HEK293 (cell line): ENCODE measurements at regions not wholly inside any gene's neighbourhood (a gene's known extent, or its start where the extent isn't known, plus 50 kb on each side); places are given as distances from the start of the nearest gene placed in this dataset.

Experiments
- CTCF ChIA-PET: fragments of 350-600 bp; formaldehyde crosslinking; extraction: SDS; loops from one replicate; lab custom pipeline; 2021; ENCODE audit warnings: antibody characterized with exemption; lab: Yijun Ruan, JAX
- POLR2A ChIA-PET: fragments of 300-600 bp; formaldehyde crosslinking; extraction: SDS; loops from one replicate; lab custom pipeline; 2020; ENCODE audit warnings: antibody characterized with exemption, inconsistent platforms; lab: Yijun Ruan, JAX
- H3K27ac ChIP-seq: fragments of 200-500 bp; sonication (Bioruptor generic); 2 replicates; pipeline ENCODE4 v1.5.1; 2014; ENCODE audit warnings: low read depth, low read length, control low read depth, inconsistent platforms; ENCODE audit errors: extremely low read depth
- H3K36me3 ChIP-seq, 2 experiments: fragments of 200-500 bp in 1 of 2; sonication (Bioruptor generic) in 1 of 2; 1 replicate in 1 of 2; 2 replicates in 1 of 2; pipeline ENCODE4 v1.5.1; 2014 to 2017; ENCODE audit warnings: inconsistent platforms in 2 of 2, low read length in 2 of 2; ENCODE audit not compliant: control insufficient read depth in 2 of 2, insufficient read depth in 1 of 2
- H3K4me1 ChIP-seq: fragments of 200-500 bp; sonication (Bioruptor generic); 2 replicates; pipeline ENCODE4 v1.5.1; 2014; ENCODE audit warnings: mild to moderate bottlenecking, low read length, inconsistent platforms; ENCODE audit not compliant: control insufficient read depth, insufficient read depth
- H3K4me3 ChIP-seq: 2 replicates; pipeline ENCODE4 v1.5.1; 2011; ENCODE audit warnings: low read depth, mild to moderate bottlenecking, control low read depth, low read length, moderate library complexity
- H3K9me3 ChIP-seq: fragments of 200-500 bp; sonication (Bioruptor generic); 2 replicates; pipeline ENCODE4 v1.5.1; 2014; ENCODE audit warnings: low read depth, low read length, inconsistent platforms; ENCODE audit not compliant: control insufficient read depth, insufficient read depth
- ATF2 ChIP-seq: fragments of 450-650 bp; formaldehyde crosslinking; IDR thresholded peaks from 2 replicates; pipeline ENCODE4 v1.5.1; 2016; ENCODE audit warnings: missing biosample characterization, missing genetic modification characterization, low read depth
- EGR2 ChIP-seq: fragments of 450-650 bp; formaldehyde crosslinking; IDR thresholded peaks from 2 replicates; pipeline ENCODE4 v1.5.1; 2016; ENCODE audit warnings: low read depth, missing biosample characterization, missing genetic modification characterization
- GLIS2 ChIP-seq: fragments of 450-650 bp; formaldehyde crosslinking; IDR thresholded peaks from 2 replicates; pipeline ENCODE4 v1.5.1; 2016; ENCODE audit warnings: missing biosample characterization, missing genetic modification characterization
- HOXC10 ChIP-seq: sonication (generic); formaldehyde crosslinking; IDR thresholded peaks from 2 replicates; pipeline ENCODE4 v1.8.1; 2023; ENCODE audit warnings: mild to moderate bottlenecking, missing genetic modification reagents
- OVOL3 ChIP-seq: fragments of 450-650 bp; formaldehyde crosslinking; IDR thresholded peaks from 2 replicates; pipeline ENCODE4 v1.5.1; 2016; ENCODE audit warnings: missing biosample characterization, missing genetic modification characterization
- TCF7L2 ChIP-seq: IDR thresholded peaks from 2 replicates; pipeline ENCODE4 v1.6.1; 2011; ENCODE audit warnings: low read depth, mild to moderate bottlenecking, inconsistent platforms, low read length, moderate library complexity, borderline replicate concordance
- YY1 ChIP-seq: fragments of 450-650 bp; formaldehyde crosslinking; IDR thresholded peaks from 2 replicates; pipeline ENCODE4 v1.5.1; 2018; ENCODE audit warnings: missing biosample characterization, missing genetic modification characterization
- ZBTB48 ChIP-seq: fragments of 450-650 bp; formaldehyde crosslinking; IDR thresholded peaks from 2 replicates; pipeline ENCODE4 v1.5.1; 2016; ENCODE audit warnings: missing biosample characterization, missing genetic modification characterization
- ZEB2 ChIP-seq: fragments of 450-650 bp; formaldehyde crosslinking; IDR thresholded peaks from 2 replicates; pipeline ENCODE4 v1.5.1; 2016; ENCODE audit warnings: missing biosample characterization, missing genetic modification characterization
- ZFHX2 ChIP-seq: fragments of 450-650 bp; formaldehyde crosslinking; conservative IDR thresholded peaks from 2 replicates; pipeline ENCODE4 v1.5.1; 2016; ENCODE audit warnings: missing biosample characterization, missing genetic modification characterization
- ZNF114 ChIP-seq: fragments of 450-650 bp; formaldehyde crosslinking; IDR thresholded peaks from 2 replicates; pipeline ENCODE4 v1.5.0; 2017; ENCODE audit warnings: missing biosample characterization, missing genetic modification characterization
- ZNF202 ChIP-seq: fragments of 450-650 bp; formaldehyde crosslinking; IDR thresholded peaks from 2 replicates; pipeline ENCODE4 v1.5.1; 2016; ENCODE audit warnings: missing biosample characterization, missing genetic modification characterization, borderline replicate concordance
- ZNF214 ChIP-seq: fragments of 450-650 bp; formaldehyde crosslinking; IDR thresholded peaks from 2 replicates; pipeline ENCODE4 v1.5.1; 2017; ENCODE audit warnings: missing biosample characterization, mild to moderate bottlenecking, missing genetic modification characterization, borderline replicate concordance
- ZNF223 ChIP-seq: fragments of 450-650 bp; formaldehyde crosslinking; IDR thresholded peaks from 2 replicates; pipeline ENCODE4 v1.5.1; 2016; ENCODE audit warnings: missing biosample characterization, missing genetic modification characterization
- ZNF24 ChIP-seq: fragments of 450-650 bp; formaldehyde crosslinking; IDR thresholded peaks from 2 replicates; pipeline ENCODE4 v1.5.1; 2016; ENCODE audit warnings: missing biosample characterization, missing genetic modification characterization
- ZNF335 ChIP-seq: fragments of 450-650 bp; formaldehyde crosslinking; conservative IDR thresholded peaks from 2 replicates; pipeline ENCODE4 v1.5.1; 2016; ENCODE audit warnings: missing biosample characterization, missing genetic modification characterization
- ZNF37A ChIP-seq: fragments of 450-650 bp; IDR thresholded peaks from 2 replicates; pipeline ENCODE4 v1.5.1; 2018; ENCODE audit warnings: missing biosample characterization, missing genetic modification characterization
- ZNF404 ChIP-seq: fragments of 450-650 bp; formaldehyde crosslinking; IDR thresholded peaks from 2 replicates; pipeline ENCODE4 v1.5.1; 2017; ENCODE audit warnings: missing biosample characterization, missing genetic modification characterization
- ZNF529 ChIP-seq: fragments of 450-650 bp; formaldehyde crosslinking; IDR thresholded peaks from 2 replicates; pipeline ENCODE4 v1.5.1; 2017; ENCODE audit warnings: missing genetic modification characterization, missing biosample characterization; ENCODE audit not compliant: insufficient replicate concordance
- ZNF560 ChIP-seq: fragments of 450-650 bp; formaldehyde crosslinking; IDR thresholded peaks from 2 replicates; pipeline ENCODE4 v1.5.1; 2017; ENCODE audit warnings: missing biosample characterization, missing genetic modification characterization, borderline replicate concordance
- ZNF600 ChIP-seq: fragments of 450-650 bp; formaldehyde crosslinking; IDR thresholded peaks from 2 replicates; pipeline ENCODE4 v1.5.1; 2016; ENCODE audit warnings: missing biosample characterization, missing genetic modification characterization
- ZNF626 ChIP-seq: fragments of 450-650 bp; sonication (Bioruptor Pico); formaldehyde crosslinking; IDR thresholded peaks from 2 replicates; pipeline ENCODE4 v1.5.1; 2018; ENCODE audit warnings: missing biosample characterization, missing genetic modification characterization, inconsistent platforms
- ZNF664 ChIP-seq: fragments of 450-650 bp; formaldehyde crosslinking; IDR thresholded peaks from 2 replicates; pipeline ENCODE4 v1.5.1; 2016; ENCODE audit warnings: missing biosample characterization, missing genetic modification characterization
- ZNF701 ChIP-seq: fragments of 450-650 bp; formaldehyde crosslinking; IDR thresholded peaks from 2 replicates; pipeline ENCODE4 v1.5.1; 2016; ENCODE audit warnings: missing biosample characterization, missing genetic modification characterization
- ZNF707 ChIP-seq: fragments of 450-650 bp; formaldehyde crosslinking; IDR thresholded peaks from 2 replicates; pipeline ENCODE4 v1.5.1; 2016; ENCODE audit warnings: missing biosample characterization, missing genetic modification characterization
- ZNF777 ChIP-seq: fragments of 450-650 bp; formaldehyde crosslinking; IDR thresholded peaks from 2 replicates; pipeline ENCODE4 v1.5.1; 2017; ENCODE audit warnings: missing biosample characterization, missing genetic modification characterization, borderline replicate concordance
- ZNF843 ChIP-seq: fragments of 450-650 bp; formaldehyde crosslinking; IDR thresholded peaks from 2 replicates; pipeline ENCODE4 v1.5.1; 2016; ENCODE audit warnings: missing biosample characterization, missing genetic modification characterization
- ZSCAN23 ChIP-seq: fragments of 450-650 bp; formaldehyde crosslinking; IDR thresholded peaks from 2 replicates; pipeline ENCODE4 v1.5.1; 2016; ENCODE audit warnings: missing biosample characterization, missing genetic modification characterization
- TF ChIP-seq, protein P1 (sequence below): fragments of 450-650 bp; IDR thresholded peaks from 2 replicates; pipeline ENCODE4 v1.5.1; 2018; ENCODE audit warnings: missing biosample characterization, mild to moderate bottlenecking, missing genetic modification characterization
- TF ChIP-seq, protein P2 (sequence below): fragments of 450-650 bp; formaldehyde crosslinking; IDR thresholded peaks from 2 replicates; pipeline ENCODE4 v1.5.1; 2017; ENCODE audit warnings: missing biosample characterization, missing genetic modification characterization

DNA sequence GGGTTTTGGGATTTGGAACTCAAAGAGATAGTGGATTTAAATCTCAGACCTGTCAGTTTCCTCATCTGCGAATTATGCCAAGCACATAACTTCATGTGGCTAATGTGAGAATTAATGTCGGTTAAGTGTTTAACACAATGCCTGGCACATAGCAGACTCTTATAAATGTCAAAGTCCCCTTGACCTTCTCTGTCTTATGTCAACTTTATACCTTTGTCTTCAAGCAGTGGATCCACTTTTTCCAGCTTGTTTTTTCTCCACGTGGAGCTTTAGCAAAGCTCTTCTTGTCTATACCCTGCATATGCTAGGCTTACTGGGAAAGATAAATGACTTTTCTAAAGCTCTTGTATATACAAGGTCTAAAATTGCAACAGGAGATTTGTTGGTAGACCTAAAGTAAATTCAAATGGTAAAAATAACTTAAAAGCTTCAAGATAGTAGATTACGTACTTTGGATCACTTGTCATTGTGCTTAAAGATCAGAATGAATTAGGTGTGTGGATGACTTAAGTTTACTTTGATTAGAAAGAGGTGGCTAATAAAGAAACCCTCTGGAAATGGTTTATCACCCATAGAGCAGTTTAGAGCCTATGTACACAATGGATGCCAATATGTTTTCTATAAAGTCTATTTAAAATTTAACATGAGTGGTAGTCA, 318.3 kb upstream of the SORL1-AS1 start:
- ChIA-PET POLR2A (no interaction called here), CTCF (no interaction called here)
- TF ChIP-seq ZNF600 (tag by site-specific recombination), result no peak
- Histone ChIP-seq H3K36me3 (no peaks in the 10 kb centered on the region), H3K4me1 (no peaks in the 10 kb centered on the region), H3K27ac (no peak overlapping the region), H3K4me3 (no peak overlapping the region), H3K9me3 (no peaks in the 10 kb centered on the region)

- no peak for TF ChIP-seq ZNF664 (tag by site-specific recombination)
- TF ChIP-seq ZNF701 (tag by site-specific recombination), result no peak
- no peak for TF ChIP-seq TCF7L2
- TF ChIP-seq GLIS2 (tag by site-specific recombination), result no peak
- TF ChIP-seq ZNF626 (tag by site-specific recombination), result no peak
- no peak for TF ChIP-seq ZNF214 (tag by site-specific recombination)
- TF ChIP-seq ATF2 (tag by site-specific recombination), result no peak
- no peak for TF ChIP-seq ZNF335
- TF ChIP-seq ZNF707 (tag by site-specific recombination), result no peak
- no peak for TF ChIP-seq ZBTB48 (tag by site-specific recombination)
- POLR2A ChIA-PET, result no interaction called here
- Histone ChIP-seq H3K9me3 (no peaks in the 10 kb centered on the region), H3K36me3 (no peaks in the 10 kb centered on the region), H3K4me1 (no peaks in the 10 kb centered on the region), H3K4me3 (no peak overlapping the region), H3K27ac (no peak overlapping the region)
- CTCF ChIA-PET, result no interaction called here
Measured at GRCh38 chr11:121769191-121769590, 316.4 kb upstream of the SORL1-AS1 start.

GRCh38 chr11:121767433-121767832, 314.7 kb upstream of the SORL1-AS1 start:
- POLR2A ChIA-PET, result no interaction called here
- Histone ChIP-seq H3K27ac (no peak overlapping the region), H3K4me1 (no peaks in the 10 kb centered on the region), H3K4me3 (no peak overlapping the region), H3K9me3 (no peaks in the 10 kb centered on the region), H3K36me3 (no peaks in the 10 kb centered on the region)
- CTCF ChIA-PET, result interaction anchor here (0.9 kb wide), 1 partner anchor 162 kb away, joined by 3 read pairs; no protein-coding TSS in a partner anchor
- no peak for TF ChIP-seq YY1 (tag by site-specific recombination)
- no peak for TF ChIP-seq ZNF560 (tag by site-specific recombination)
- TF ChIP-seq ZNF701 (tag by site-specific recombination), result no peak
- no peak for TF ChIP-seq ZNF404 (tag by site-specific recombination)
- TF ChIP-seq ZNF24, result no peak
- no peak for TF ChIP-seq ZNF529 (tag by site-specific recombination)
- no peak for TF ChIP-seq ZEB2 (tag by site-specific recombination)
- no peak for TF ChIP-seq ZNF114 (tag by site-specific recombination)
- no peak for TF ChIP-seq OVOL3
- TF ChIP-seq ZNF202, result no peak
- TF ChIP-seq, protein P1, sequence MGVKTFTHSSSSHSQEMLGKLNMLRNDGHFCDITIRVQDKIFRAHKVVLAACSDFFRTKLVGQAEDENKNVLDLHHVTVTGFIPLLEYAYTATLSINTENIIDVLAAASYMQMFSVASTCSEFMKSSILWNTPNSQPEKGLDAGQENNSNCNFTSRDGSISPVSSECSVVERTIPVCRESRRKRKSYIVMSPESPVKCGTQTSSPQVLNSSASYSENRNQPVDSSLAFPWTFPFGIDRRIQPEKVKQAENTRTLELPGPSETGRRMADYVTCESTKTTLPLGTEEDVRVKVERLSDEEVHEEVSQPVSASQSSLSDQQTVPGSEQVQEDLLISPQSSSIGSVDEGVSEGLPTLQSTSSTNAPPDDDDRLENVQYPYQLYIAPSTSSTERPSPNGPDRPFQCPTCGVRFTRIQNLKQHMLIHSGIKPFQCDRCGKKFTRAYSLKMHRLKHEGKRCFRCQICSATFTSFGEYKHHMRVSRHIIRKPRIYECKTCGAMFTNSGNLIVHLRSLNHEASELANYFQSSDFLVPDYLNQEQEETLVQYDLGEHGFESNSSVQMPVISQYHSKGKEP (tag by site-specific recombination), result no peak
- no peak for TF ChIP-seq ZSCAN23 (tag by site-specific recombination)
- TF ChIP-seq EGR2, result no peak
- TF ChIP-seq ZNF223, result no peak
- no peak for TF ChIP-seq HOXC10 (CRISPR knock-in tag)
- TF ChIP-seq, protein P2, sequence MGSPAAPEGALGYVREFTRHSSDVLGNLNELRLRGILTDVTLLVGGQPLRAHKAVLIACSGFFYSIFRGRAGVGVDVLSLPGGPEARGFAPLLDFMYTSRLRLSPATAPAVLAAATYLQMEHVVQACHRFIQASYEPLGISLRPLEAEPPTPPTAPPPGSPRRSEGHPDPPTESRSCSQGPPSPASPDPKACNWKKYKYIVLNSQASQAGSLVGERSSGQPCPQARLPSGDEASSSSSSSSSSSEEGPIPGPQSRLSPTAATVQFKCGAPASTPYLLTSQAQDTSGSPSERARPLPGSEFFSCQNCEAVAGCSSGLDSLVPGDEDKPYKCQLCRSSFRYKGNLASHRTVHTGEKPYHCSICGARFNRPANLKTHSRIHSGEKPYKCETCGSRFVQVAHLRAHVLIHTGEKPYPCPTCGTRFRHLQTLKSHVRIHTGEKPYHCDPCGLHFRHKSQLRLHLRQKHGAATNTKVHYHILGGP (tag by site-specific recombination), result no peak
- no peak for TF ChIP-seq ZNF37A (tag by site-specific recombination)
- TF ChIP-seq ZNF777, result no peak
- no peak for TF ChIP-seq ZFHX2
- no peak for TF ChIP-seq ZNF843 (tag by site-specific recombination)
